ENCODE measurements at regions not wholly inside any gene's neighbourhood (a gene's known extent, or its start where the extent isn't known, plus 50 kb on each side); places are given as distances from the start of the nearest gene placed in this dataset.

GRCh38 chr9:23171479-23171878 lies 654.6 kb downstream of the ELAVL2 start:
- intact Hi-C loops (cut with DNase I), result no loop called here

GRCh38 chr9:23172206-23172605 lies 653.8 kb downstream of the ELAVL2 start:
- Histone ChIP-seq H3K4me1 (no peaks in the 10 kb centered on the region), H3K9me3 (no peaks in the 10 kb centered on the region), H3K27ac (no peak overlapping the region), H3K36me3 (no peaks in the 10 kb centered on the region), H3K27me3 (no peaks in the 10 kb centered on the region), H3K4me3 (no peak overlapping the region)
- WGBS, 2 donors, result 63 to 71% methylated on average over 4 of the region's 4 CpGs
- intact Hi-C loops (cut with DNase I), result no loop called here
- DNase-seq, result no peak
- no peak for TF ChIP-seq CTCF (IDR thresholded peaks at IDR 0.05)
- TF ChIP-seq POLR2A (IDR thresholded peaks at IDR 0.05), result no peak

More at GRCh38 chr9:23171479-23171878, 654.6 kb downstream of the ELAVL2 start:
- H3K4me1 ChIP-seq, result no peaks in the 10 kb centered on the region
- no peaks in the 10 kb centered on the region for H3K27me3 ChIP-seq
- no peaks in the 10 kb centered on the region for H3K36me3 ChIP-seq
- H3K27ac ChIP-seq, result no peak overlapping the region
- no peaks in the 10 kb centered on the region for H3K9me3 ChIP-seq
- H3K4me3 ChIP-seq, result no peak overlapping the region
- TF ChIP-seq POLR2A (IDR thresholded peaks at IDR 0.05), result no peak
- no peak for TF ChIP-seq CTCF (IDR thresholded peaks at IDR 0.05)
- DNase-seq, result no peak

GRCh38 chr9:23172979-23173637 lies 652.9 kb downstream of the ELAVL2 start:
- DNase-seq, result no peak
- 24 to 26% methylated on average over 6 of the region's 6 CpGs for WGBS, 2 donors
- H3K27me3 ChIP-seq, result no peaks in the 10 kb centered on the region
- intact Hi-C loops (cut with DNase I), result no loop called here
- no peak overlapping the region for H3K4me3 ChIP-seq
- H3K4me1 ChIP-seq, result no peaks in the 10 kb centered on the region
- H3K27ac ChIP-seq, result no peak overlapping the region
- TF ChIP-seq CTCF (IDR thresholded peaks at IDR 0.05), result no peak
- no peaks in the 10 kb centered on the region for H3K9me3 ChIP-seq
- no peaks in the 10 kb centered on the region for H3K36me3 ChIP-seq

GRCh38 chr9:23194281-23194680 lies 631.8 kb downstream of the ELAVL2 start:
- Histone ChIP-seq H3K4me3 (no peak overlapping the region), H3K27ac (no peak overlapping the region), H3K36me3 (no peaks in the 10 kb centered on the region), H3K9me3 (no peaks in the 10 kb centered on the region), H3K27me3 (no peaks in the 10 kb centered on the region), H3K4me1 (no peaks in the 10 kb centered on the region)
- WGBS, 2 donors, result 76 to 78% methylated on average over 4 of the region's 4 CpGs
- TF ChIP-seq CTCF (IDR thresholded peaks at IDR 0.05), result no peak
- no peak for TF ChIP-seq POLR2A (IDR thresholded peaks at IDR 0.05)
- DNase-seq, result no peak
- intact Hi-C loops (cut with DNase I), result no loop called here

GRCh38 chr9:23215688-23216087 lies 610.4 kb downstream of the ELAVL2 start:
- TF ChIP-seq CTCF (IDR thresholded peaks at IDR 0.05) (no peak), POLR2A (IDR thresholded peaks at IDR 0.05) (no peak)
- H3K27ac ChIP-seq, result no peak overlapping the region
- WGBS, 2 donors, result 34 to 55% methylated on average over 5 of the region's 5 CpGs

More at GRCh38 chr9:23215688-23216087, 610.4 kb downstream of the ELAVL2 start:
- Histone ChIP-seq H3K27me3 (no peaks in the 10 kb centered on the region), H3K36me3 (no peaks in the 10 kb centered on the region), H3K9me3 (no peaks in the 10 kb centered on the region), H3K4me3 (no peak overlapping the region), H3K4me1 (no peaks in the 10 kb centered on the region)
- DNase-seq, result no peak
- intact Hi-C loops (cut with DNase I), result no loop called here
